ENCODE measurements at regions not wholly inside any gene's neighbourhood (a gene's known extent, or its start where the extent isn't known, plus 50 kb on each side); places are given as distances from the start of the nearest gene placed in this dataset.

GRCh38 chr12:116638376-116638775, 79.2 kb downstream of the MAP1LC3B2 start:
- TF ChIP-seq CTCF (conservative IDR thresholded peaks at IDR 0.05; ENCODE audit: low read length), result no peak
- no peak for TF ChIP-seq EZH2phosphoT487 (IDR thresholded peaks at IDR 0.05; ENCODE audit: borderline replicate concordance)
